ENCODE measurements at regions not wholly inside any gene's neighbourhood (a gene's known extent, or its start where the extent isn't known, plus 50 kb on each side); places are given as distances from the start of the nearest gene placed in this dataset.
A peak's percentile ranks its signal among the peaks of the same experiment; 100 is the strongest.

- H3K9me3 ChIP-seq (ENCODE audit: control insufficient read depth, insufficient read depth, low read length) = no peaks in the 10 kb centered on the region
- H3K27me3 ChIP-seq (ENCODE audit: control insufficient read depth, insufficient read depth, low read length) = no peaks in the 10 kb centered on the region
- WGBS (ENCODE audit: insufficient coverage, insufficient read length) = no CpG with 5 or more reads among the region's 4 CpGs
- H3K4me3 ChIP-seq (ENCODE audit: low read length) = no peak overlapping the region
- no peaks in the 10 kb centered on the region for H3K36me3 ChIP-seq (ENCODE audit: control insufficient read depth, insufficient read depth, low read length)
- no peaks in the 10 kb centered on the region for H3K4me1 ChIP-seq (ENCODE audit: control insufficient read depth, insufficient read depth, low read length)
- H3K27ac ChIP-seq (ENCODE audit: low read length) = no peak overlapping the region
- no peak for DNase-seq (ENCODE audit: low read depth, low spot score)
Observed at GRCh38 chr16:66290431-66290830, 76.1 kb upstream of the CDH5 start.

- Histone ChIP-seq H3K4me1 (ENCODE audit: control insufficient read depth, insufficient read depth, low read length) (no peaks in the 10 kb centered on the region), H3K4me3 (ENCODE audit: low read length) (no peak overlapping the region), H3K36me3 (ENCODE audit: control insufficient read depth, insufficient read depth, low read length) (no peaks in the 10 kb centered on the region), H3K27me3 (ENCODE audit: control insufficient read depth, insufficient read depth, low read length) (no peaks in the 10 kb centered on the region), H3K9me3 (ENCODE audit: control insufficient read depth, insufficient read depth, low read length) (no peaks in the 10 kb centered on the region), H3K27ac (ENCODE audit: low read length) (no peak overlapping the region)
- no CpG with 5 or more reads among the region's 6 CpGs for WGBS (ENCODE audit: insufficient coverage, insufficient read length)
- DNase-seq (ENCODE audit: low read depth, low spot score) = no peak
Observed at GRCh38 chr16:66289986-66290385, 76.5 kb upstream of the CDH5 start.

GRCh38 chr16:66289051-66289680 lies 77.3 kb upstream of the CDH5 start:
- no peaks in the 10 kb centered on the region for H3K9me3 ChIP-seq (ENCODE audit: control insufficient read depth, insufficient read depth, low read length)
- no peaks in the 10 kb centered on the region for H3K4me1 ChIP-seq (ENCODE audit: control insufficient read depth, insufficient read depth, low read length)
- H3K27me3 ChIP-seq (ENCODE audit: control insufficient read depth, insufficient read depth, low read length) = no peaks in the 10 kb centered on the region
- H3K27ac ChIP-seq (ENCODE audit: low read length) = no peak overlapping the region
- WGBS (ENCODE audit: insufficient coverage, insufficient read length) = no CpG with 5 or more reads among the region's 15 CpGs
- H3K4me3 ChIP-seq (ENCODE audit: low read length) = no peak overlapping the region
- DNase-seq (ENCODE audit: low read depth, low spot score) = no peak
- H3K36me3 ChIP-seq (ENCODE audit: control insufficient read depth, insufficient read depth, low read length) = no peaks in the 10 kb centered on the region

- DNase-seq (ENCODE audit: low read depth, low spot score) = no peak
- no peaks in the 10 kb centered on the region for H3K4me1 ChIP-seq (ENCODE audit: control insufficient read depth, insufficient read depth, low read length)
- H3K9me3 ChIP-seq (ENCODE audit: control insufficient read depth, insufficient read depth, low read length) = no peaks in the 10 kb centered on the region
- H3K4me3 ChIP-seq (ENCODE audit: low read length) = no peak overlapping the region
- no peak overlapping the region for H3K27ac ChIP-seq (ENCODE audit: low read length)
- no CpG with 5 or more reads among the region's 2 CpGs for WGBS (ENCODE audit: insufficient coverage, insufficient read length)
- H3K27me3 ChIP-seq (ENCODE audit: control insufficient read depth, insufficient read depth, low read length) = no peaks in the 10 kb centered on the region
- no peaks in the 10 kb centered on the region for H3K36me3 ChIP-seq (ENCODE audit: control insufficient read depth, insufficient read depth, low read length)
Observed at GRCh38 chr16:66287926-66288325, 78.6 kb upstream of the CDH5 start.

GRCh38 chr16:66287416-66287815 lies 79.1 kb upstream of the CDH5 start:
- no peak overlapping the region for H3K4me3 ChIP-seq (ENCODE audit: low read length)
- H3K27me3 ChIP-seq (ENCODE audit: control insufficient read depth, insufficient read depth, low read length) = no peaks in the 10 kb centered on the region
- WGBS (ENCODE audit: insufficient coverage, insufficient read length) = no CpG with 5 or more reads among the region's 2 CpGs
- no peaks in the 10 kb centered on the region for H3K36me3 ChIP-seq (ENCODE audit: control insufficient read depth, insufficient read depth, low read length)
- H3K4me1 ChIP-seq (ENCODE audit: control insufficient read depth, insufficient read depth, low read length) = no peaks in the 10 kb centered on the region
- H3K27ac ChIP-seq (ENCODE audit: low read length) = no peak overlapping the region
- H3K9me3 ChIP-seq (ENCODE audit: control insufficient read depth, insufficient read depth, low read length) = no peaks in the 10 kb centered on the region
- no peak for DNase-seq (ENCODE audit: low read depth, low spot score)

- Histone ChIP-seq H3K36me3 (ENCODE audit: control insufficient read depth, insufficient read depth, low read length) (no peaks in the 10 kb centered on the region), H3K4me1 (ENCODE audit: control insufficient read depth, insufficient read depth, low read length) (no peaks in the 10 kb centered on the region), H3K27me3 (ENCODE audit: control insufficient read depth, insufficient read depth, low read length) (no peaks in the 10 kb centered on the region), H3K9me3 (ENCODE audit: control insufficient read depth, insufficient read depth, low read length) (no peaks in the 10 kb centered on the region), H3K27ac (ENCODE audit: low read length) (no peak overlapping the region), H3K4me3 (ENCODE audit: low read length) (no peak overlapping the region)
- WGBS (ENCODE audit: insufficient coverage, insufficient read length) = no CpG with 5 or more reads among the region's 9 CpGs
- DNase-seq (ENCODE audit: low read depth, low spot score) = no peak
Observed at GRCh38 chr16:66286527-66286926, 80.0 kb upstream of the CDH5 start.

GRCh38 chr16:66278604-66279262 lies 87.8 kb upstream of the CDH5 start:
- Histone ChIP-seq H3K36me3 (ENCODE audit: control insufficient read depth, insufficient read depth, low read length) (no peaks in the 10 kb centered on the region), H3K9me3 (ENCODE audit: control insufficient read depth, insufficient read depth, low read length) (no peaks in the 10 kb centered on the region), H3K4me3 (ENCODE audit: low read length) (no peak overlapping the region), H3K27me3 (ENCODE audit: control insufficient read depth, insufficient read depth, low read length) (no peaks in the 10 kb centered on the region), H3K4me1 (ENCODE audit: control insufficient read depth, insufficient read depth, low read length) (no peaks in the 10 kb centered on the region), H3K27ac (ENCODE audit: low read length) (no peak overlapping the region)
- no peak for DNase-seq (ENCODE audit: low read depth, low spot score)
- no CpG with 5 or more reads among the region's 1 CpG for WGBS (ENCODE audit: insufficient coverage, insufficient read length)

GRCh38 chr16:66278111-66278531 lies 88.4 kb upstream of the CDH5 start:
- H3K27ac ChIP-seq (ENCODE audit: low read length) = no peak overlapping the region

GRCh38 chr16:66277311-66278070 lies 89.0 kb upstream of the CDH5 start:
- no peaks in the 10 kb centered on the region for H3K9me3 ChIP-seq (ENCODE audit: control insufficient read depth, insufficient read depth, low read length)
- no peaks in the 10 kb centered on the region for H3K27me3 ChIP-seq (ENCODE audit: control insufficient read depth, insufficient read depth, low read length)
- WGBS (ENCODE audit: insufficient coverage, insufficient read length) = no CpG with 5 or more reads among the region's 6 CpGs
- H3K36me3 ChIP-seq (ENCODE audit: control insufficient read depth, insufficient read depth, low read length) = no peaks in the 10 kb centered on the region
- no peak overlapping the region for H3K27ac ChIP-seq (ENCODE audit: low read length)
- no peak overlapping the region for H3K4me3 ChIP-seq (ENCODE audit: low read length)
- DNase-seq (ENCODE audit: low read depth, low spot score) = no peak
- no peaks in the 10 kb centered on the region for H3K4me1 ChIP-seq (ENCODE audit: control insufficient read depth, insufficient read depth, low read length)

More at GRCh38 chr16:66278111-66278531, 88.4 kb upstream of the CDH5 start:
- no CpG with 5 or more reads among the region's 2 CpGs for WGBS (ENCODE audit: insufficient coverage, insufficient read length)
- Histone ChIP-seq H3K9me3 (ENCODE audit: control insufficient read depth, insufficient read depth, low read length) (no peaks in the 10 kb centered on the region), H3K27me3 (ENCODE audit: control insufficient read depth, insufficient read depth, low read length) (no peaks in the 10 kb centered on the region), H3K4me1 (ENCODE audit: control insufficient read depth, insufficient read depth, low read length) (no peaks in the 10 kb centered on the region), H3K4me3 (ENCODE audit: low read length) (no peak overlapping the region), H3K36me3 (ENCODE audit: control insufficient read depth, insufficient read depth, low read length) (no peaks in the 10 kb centered on the region)
- no peak for DNase-seq (ENCODE audit: low read depth, low spot score)

- no peak overlapping the region for H3K4me3 ChIP-seq (ENCODE audit: low read length)
- H3K4me1 ChIP-seq (ENCODE audit: control insufficient read depth, insufficient read depth, low read length) = no peaks in the 10 kb centered on the region
- peak; percentile 75 for DNase-seq (ENCODE audit: low read depth, low spot score)
- no peaks in the 10 kb centered on the region for H3K27me3 ChIP-seq (ENCODE audit: control insufficient read depth, insufficient read depth, low read length)
- no peaks in the 10 kb centered on the region for H3K9me3 ChIP-seq (ENCODE audit: control insufficient read depth, insufficient read depth, low read length)
- no peaks in the 10 kb centered on the region for H3K36me3 ChIP-seq (ENCODE audit: control insufficient read depth, insufficient read depth, low read length)
- no CpG with 5 or more reads among the region's 6 CpGs for WGBS (ENCODE audit: insufficient coverage, insufficient read length)
- H3K27ac ChIP-seq (ENCODE audit: low read length) = no peak overlapping the region
Observed at GRCh38 chr16:66275775-66276428, 90.6 kb upstream of the CDH5 start.
